Suprapubic skin (tissue), 4 donors: ENCODE measurements at regions not wholly inside any gene's neighbourhood (a gene's known extent, or its start where the extent isn't known, plus 50 kb on each side); places are given as distances from the start of the nearest gene placed in this dataset.

ENCODE experiments used
- POLR2A ChIP-seq, 2 donors: fragments of 450-650 bp; IDR thresholded peaks; one replicate each; pipeline ENCODE4 v1.6.1; 2017; ENCODE audit warnings: antibody characterized with exemption in 2 of 2, mild to moderate bottlenecking in 2 of 2, moderate library complexity in 2 of 2
- POLR2AphosphoS5 ChIP-seq, 3 donors: sonication (generic); formaldehyde crosslinking; IDR thresholded peaks; one replicate each; pipeline ENCODE4 v1.6.1; 2017; ENCODE audit warnings: antibody characterized with exemption in 3 of 3
- TF ChIP-seq, protein P1 (sequence below), 2 donors: fragments of 200-600 bp in 1 of 2; fragments of 450-650 bp in 1 of 2; sonication (generic) in 1 of 2; IDR thresholded peaks; one replicate each; pipeline ENCODE4 v1.5.1; 2016 to 2019; ENCODE audit warnings: antibody characterized with exemption in 2 of 2, mild to moderate bottlenecking in 1 of 2, moderate library complexity in 1 of 2

DNA sequence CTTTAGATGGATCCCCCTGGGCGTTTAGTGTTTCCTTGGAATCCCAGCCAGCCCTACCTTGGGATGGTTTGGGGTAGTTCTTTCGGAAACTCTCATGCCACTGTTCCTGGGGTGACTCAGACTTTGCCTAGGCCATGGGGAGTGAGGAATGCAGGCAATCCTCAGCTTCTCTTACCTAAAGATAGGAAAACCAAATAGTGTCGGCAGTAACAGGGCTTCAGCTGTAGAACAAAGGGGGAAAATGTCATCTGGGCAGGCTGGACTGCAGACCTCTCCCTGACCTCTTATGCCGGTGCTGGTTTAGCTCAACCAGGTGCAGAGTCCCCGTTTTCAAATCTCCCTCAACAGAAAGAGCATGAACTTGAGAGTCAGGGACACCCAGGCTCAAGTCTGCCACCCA, 252.1 kb downstream of the TSN start:
- no peak for TF ChIP-seq POLR2AphosphoS5 (IDR thresholded peaks at IDR 0.05)
- TF ChIP-seq, protein P1, sequence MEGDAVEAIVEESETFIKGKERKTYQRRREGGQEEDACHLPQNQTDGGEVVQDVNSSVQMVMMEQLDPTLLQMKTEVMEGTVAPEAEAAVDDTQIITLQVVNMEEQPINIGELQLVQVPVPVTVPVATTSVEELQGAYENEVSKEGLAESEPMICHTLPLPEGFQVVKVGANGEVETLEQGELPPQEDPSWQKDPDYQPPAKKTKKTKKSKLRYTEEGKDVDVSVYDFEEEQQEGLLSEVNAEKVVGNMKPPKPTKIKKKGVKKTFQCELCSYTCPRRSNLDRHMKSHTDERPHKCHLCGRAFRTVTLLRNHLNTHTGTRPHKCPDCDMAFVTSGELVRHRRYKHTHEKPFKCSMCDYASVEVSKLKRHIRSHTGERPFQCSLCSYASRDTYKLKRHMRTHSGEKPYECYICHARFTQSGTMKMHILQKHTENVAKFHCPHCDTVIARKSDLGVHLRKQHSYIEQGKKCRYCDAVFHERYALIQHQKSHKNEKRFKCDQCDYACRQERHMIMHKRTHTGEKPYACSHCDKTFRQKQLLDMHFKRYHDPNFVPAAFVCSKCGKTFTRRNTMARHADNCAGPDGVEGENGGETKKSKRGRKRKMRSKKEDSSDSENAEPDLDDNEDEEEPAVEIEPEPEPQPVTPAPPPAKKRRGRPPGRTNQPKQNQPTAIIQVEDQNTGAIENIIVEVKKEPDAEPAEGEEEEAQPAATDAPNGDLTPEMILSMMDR (IDR thresholded peaks at IDR 0.05), result no peak
- TF ChIP-seq POLR2A (IDR thresholded peaks at IDR 0.05), result no peak
